ENCODE measurements at regions not wholly inside any gene's neighbourhood (a gene's known extent, or its start where the extent isn't known, plus 50 kb on each side); places are given as distances from the start of the nearest gene placed in this dataset.

- TF ChIP-seq POLR2A (IDR thresholded peaks at IDR 0.05), result no peak
- TF ChIP-seq CTCF (IDR thresholded peaks at IDR 0.05), result no peak
Observed at GRCh38 chr6:71029555-71029954, 72.7 kb upstream of the B3GAT2 start.

Data from adrenal gland (tissue), 5 donors.